Right lobe of liver (tissue), 4 donors: ENCODE measurements at regions not wholly inside any gene's neighbourhood (a gene's known extent, or its start where the extent isn't known, plus 50 kb on each side); places are given as distances from the start of the nearest gene placed in this dataset.

Experiments
- POLR2A ChIP-seq: fragments of 450-650 bp; IDR thresholded peaks from one replicate; pipeline ENCODE4 v1.6.1; 2017; ENCODE audit warnings: antibody characterized with exemption, mild to moderate bottlenecking
- TF ChIP-seq, protein P1 (sequence below), 4 donors: fragments of 200-600 bp in 3 of 4; fragments of 450-650 bp in 1 of 4; IDR thresholded peaks; one replicate each; pipeline versions ENCODE4 v1.5.1 to v1.8.0; 2016 to 2022; ENCODE audit warnings: antibody characterized with exemption in 4 of 4, mild to moderate bottlenecking in 2 of 4
- donor health status: DM: no; HTN: no; CAD: no.
- donor health status: DM: no; HTN: no; CAD: no.
- donor health status: DM: no; HTN: yes; CAD: no.

DNA sequence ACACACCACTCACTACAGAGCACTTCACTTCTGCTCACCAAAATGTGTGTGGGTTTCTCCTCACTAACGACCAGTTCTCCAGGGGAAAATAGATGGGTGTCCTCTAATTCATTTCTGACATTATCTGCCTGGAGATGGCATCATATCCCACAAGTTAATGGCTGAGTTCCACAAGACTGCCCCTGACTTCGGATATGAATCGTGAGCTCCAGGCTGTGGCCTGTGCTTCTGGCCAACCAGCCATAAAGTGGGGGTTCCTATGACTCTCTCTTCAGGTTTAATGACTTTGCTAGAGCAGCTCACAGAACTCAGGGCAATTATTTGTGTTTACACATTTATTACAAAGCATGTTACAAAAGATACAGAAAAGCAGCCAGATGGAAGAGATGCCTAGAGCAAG, 113.0 kb upstream of the SYT13 start:
- TF ChIP-seq, protein P1, sequence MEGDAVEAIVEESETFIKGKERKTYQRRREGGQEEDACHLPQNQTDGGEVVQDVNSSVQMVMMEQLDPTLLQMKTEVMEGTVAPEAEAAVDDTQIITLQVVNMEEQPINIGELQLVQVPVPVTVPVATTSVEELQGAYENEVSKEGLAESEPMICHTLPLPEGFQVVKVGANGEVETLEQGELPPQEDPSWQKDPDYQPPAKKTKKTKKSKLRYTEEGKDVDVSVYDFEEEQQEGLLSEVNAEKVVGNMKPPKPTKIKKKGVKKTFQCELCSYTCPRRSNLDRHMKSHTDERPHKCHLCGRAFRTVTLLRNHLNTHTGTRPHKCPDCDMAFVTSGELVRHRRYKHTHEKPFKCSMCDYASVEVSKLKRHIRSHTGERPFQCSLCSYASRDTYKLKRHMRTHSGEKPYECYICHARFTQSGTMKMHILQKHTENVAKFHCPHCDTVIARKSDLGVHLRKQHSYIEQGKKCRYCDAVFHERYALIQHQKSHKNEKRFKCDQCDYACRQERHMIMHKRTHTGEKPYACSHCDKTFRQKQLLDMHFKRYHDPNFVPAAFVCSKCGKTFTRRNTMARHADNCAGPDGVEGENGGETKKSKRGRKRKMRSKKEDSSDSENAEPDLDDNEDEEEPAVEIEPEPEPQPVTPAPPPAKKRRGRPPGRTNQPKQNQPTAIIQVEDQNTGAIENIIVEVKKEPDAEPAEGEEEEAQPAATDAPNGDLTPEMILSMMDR (IDR thresholded peaks at IDR 0.05): no peak
- no peak for TF ChIP-seq POLR2A
